ENCODE measurements at regions not wholly inside any gene's neighbourhood (a gene's known extent, or its start where the extent isn't known, plus 50 kb on each side); places are given as distances from the start of the nearest gene placed in this dataset.

- no peak for DNase-seq (ENCODE audit: low read depth)
Observed at GRCh38 chr15:37856109-37856508, 78.3 kb upstream of the TMCO5A start.

GRCh38 chr15:37860896-37861295 lies 73.5 kb upstream of the TMCO5A start:
- DNase-seq (ENCODE audit: low read depth), result peak; percentile 13

GRCh38 chr15:37865687-37866086 lies 68.8 kb upstream of the TMCO5A start:
- DNase-seq (ENCODE audit: low read depth), result no peak

- DNase-seq (ENCODE audit: low read depth), result no peak
Observed at GRCh38 chr15:37870711-37871110, 63.7 kb upstream of the TMCO5A start.

- no peak for DNase-seq (ENCODE audit: low read depth)
Observed at GRCh38 chr15:37872661-37873060, 61.8 kb upstream of the TMCO5A start.

- DNase-seq (ENCODE audit: low read depth), result no peak
Observed at GRCh38 chr15:37873336-37873735, 61.1 kb upstream of the TMCO5A start.

- no peak for DNase-seq (ENCODE audit: low read depth)
Observed at GRCh38 chr15:37876900-37877299, 57.5 kb upstream of the TMCO5A start.

GRCh38 chr15:37877851-37878741 lies 56.3 kb upstream of the TMCO5A start:
- peak; percentile 13 for DNase-seq (ENCODE audit: low read depth)

GRCh38 chr15:37880009-37880834 lies 54.2 kb upstream of the TMCO5A start:
- DNase-seq (ENCODE audit: low read depth), result peak; percentile 46

GRCh38 chr15:37880835-37881153 lies 53.6 kb upstream of the TMCO5A start:
- no peak for DNase-seq (ENCODE audit: low read depth)

GRCh38 chr15:37881237-37882013 lies 53.0 kb upstream of the TMCO5A start:
- DNase-seq (ENCODE audit: low read depth), result no peak

- DNase-seq (ENCODE audit: low read depth), result no peak
Observed at GRCh38 chr15:37882640-37883039, 51.8 kb upstream of the TMCO5A start.

Data from myocyte (in vitro differentiated cells).